Hepatocyte (in vitro differentiated cells): ENCODE measurements at regions not wholly inside any gene's neighbourhood (a gene's known extent, or its start where the extent isn't known, plus 50 kb on each side); places are given as distances from the start of the nearest gene placed in this dataset.
A peak's percentile ranks its signal among the peaks of the same experiment; 100 is the strongest.

Source experiments
- DNase-seq: peaks from one replicate; pipeline ENCODE4 v3.0.0-alpha.2; 2016; ENCODE audit warnings: low spot score
- H2AFZ ChIP-seq: fragments of 200-600 bp; sonication (generic); 2 replicates; pipeline ENCODE4 v1.6.0; 2016; ENCODE audit warnings: antibody characterized with exemption, mild to moderate bottlenecking
- H3K27ac ChIP-seq: fragments of 200-600 bp; sonication (generic); 2 replicates; pipeline ENCODE4 v1.5.1; 2016; ENCODE audit warnings: mild to moderate bottlenecking
- H3K27me3 ChIP-seq: fragments of 200-600 bp; sonication (generic); 2 replicates; pipeline ENCODE4 v1.6.1; 2016
- H3K36me3 ChIP-seq: fragments of 200-600 bp; sonication (generic); replicated peaks from 2 replicates; pipeline ENCODE4 v1.5.1; 2016; ENCODE audit warnings: low read depth; ENCODE audit not compliant: insufficient read depth
- H3K4me1 ChIP-seq: fragments of 200-600 bp; sonication (generic); 2 replicates; pipeline ENCODE4 v1.5.1; 2016; ENCODE audit warnings: mild to moderate bottlenecking, moderate library complexity; ENCODE audit not compliant: insufficient read depth
- H3K4me2 ChIP-seq: fragments of 200-600 bp; sonication (generic); 2 replicates; pipeline ENCODE4 v1.6.0; 2016
- H3K4me3 ChIP-seq: fragments of 200-600 bp; sonication (generic); 2 replicates; pipeline ENCODE4 v1.5.1; 2016; ENCODE audit warnings: mild to moderate bottlenecking
- H3K79me2 ChIP-seq: fragments of 200-600 bp; sonication (generic); 2 replicates; pipeline ENCODE4 v1.6.0; 2017; ENCODE audit warnings: mild to moderate bottlenecking
- H3K9me2 ChIP-seq: fragments of 200-600 bp; sonication (generic); replicated peaks from 2 replicates; pipeline ENCODE4 v1.6.0; 2017; ENCODE audit warnings: mild to moderate bottlenecking; ENCODE audit not compliant: insufficient read depth
- H3K9me3 ChIP-seq: fragments of 200-600 bp; sonication (generic); 2 replicates; pipeline ENCODE4 v1.5.1; 2016; ENCODE audit warnings: low read depth, mild to moderate bottlenecking
- H4K20me1 ChIP-seq: fragments of 200-600 bp; sonication (generic); 2 replicates; pipeline ENCODE4 v1.6.0; 2016; ENCODE audit warnings: mild to moderate bottlenecking; ENCODE audit not compliant: insufficient read depth, poor library complexity, severe bottlenecking
- CTCF ChIP-seq: fragments of 200-600 bp; sonication (generic); IDR thresholded peaks from 2 replicates; pipeline ENCODE4 v1.5.1; 2016; ENCODE audit warnings: antibody characterized with exemption, mild to moderate bottlenecking; ENCODE audit not compliant: poor library complexity
- EZH2 ChIP-seq: fragments of 200-600 bp; sonication (generic); IDR thresholded peaks from 2 replicates; pipeline ENCODE4 v1.6.1; 2016; ENCODE audit warnings: antibody characterized with exemption, mild to moderate bottlenecking, borderline replicate concordance
- EZH2phosphoT487 ChIP-seq: fragments of 200-600 bp; sonication (generic); IDR thresholded peaks from one replicate; pipeline ENCODE4 v1.6.1; 2018; ENCODE audit warnings: antibody characterized with exemption, mild to moderate bottlenecking, low read depth, moderate library complexity; ENCODE audit not compliant: unreplicated experiment, severe bottlenecking
- WGBS: methylation state at CpG from one replicate; pipeline ENCODE4 v1.1.6; 2016; ENCODE audit warnings: low lambda C conversion rate; ENCODE audit errors: missing lambda C conversion rate; 5-methylcytosine and 5-hydroxymethylcytosine counted together

- Histone ChIP-seq H3K9me2 (no peaks in the 10 kb centered on the region), H3K27ac (no peak overlapping the region), H3K9me3 (no peaks in the 10 kb centered on the region), H3K4me2 (no peak overlapping the region), H4K20me1 (no peaks in the 10 kb centered on the region), H3K27me3 (no peaks in the 10 kb centered on the region), H3K79me2 (no peaks in the 10 kb centered on the region), H2AFZ (no peak overlapping the region), H3K4me3 (no peak overlapping the region), H3K36me3 (no peaks in the 10 kb centered on the region), H3K4me1 (no peaks in the 10 kb centered on the region)
- no peak for DNase-seq
- TF ChIP-seq CTCF: peak; percentile 45
- no peak for TF ChIP-seq EZH2
- no peak for TF ChIP-seq EZH2phosphoT487
- 100% methylated on average over 1 of the region's 1 CpG for WGBS
Observed at GRCh38 chr9:85142968-85143367, 473.4 kb downstream of the NTRK2 start.

GRCh38 chr9:85142496-85142911, 473.0 kb downstream of the NTRK2 start:
- no peak for TF ChIP-seq EZH2phosphoT487
- TF ChIP-seq CTCF: no peak
- no peak for TF ChIP-seq EZH2
- H3K4me3 ChIP-seq: no peak overlapping the region
- no peak overlapping the region for H3K4me2 ChIP-seq
- H3K9me2 ChIP-seq: no peaks in the 10 kb centered on the region
- no peaks in the 10 kb centered on the region for H3K27me3 ChIP-seq
- H4K20me1 ChIP-seq: no peaks in the 10 kb centered on the region
- 78% methylated on average over 4 of the region's 4 CpGs for WGBS
- no peaks in the 10 kb centered on the region for H3K9me3 ChIP-seq
- no peaks in the 10 kb centered on the region for H3K79me2 ChIP-seq
- no peak overlapping the region for H2AFZ ChIP-seq
- H3K27ac ChIP-seq: no peak overlapping the region
- H3K36me3 ChIP-seq: no peaks in the 10 kb centered on the region
- DNase-seq: peak; percentile 26
- no peaks in the 10 kb centered on the region for H3K4me1 ChIP-seq

- no peaks in the 10 kb centered on the region for H3K4me1 ChIP-seq
- no peak overlapping the region for H3K4me3 ChIP-seq
- no peak for DNase-seq
- H3K36me3 ChIP-seq: no peaks in the 10 kb centered on the region
- H3K79me2 ChIP-seq: no peaks in the 10 kb centered on the region
- no peaks in the 10 kb centered on the region for H3K9me2 ChIP-seq
- TF ChIP-seq CTCF (no peak), EZH2 (no peak), EZH2phosphoT487 (no peak)
- WGBS: 46% methylated on average over 5 of the region's 5 CpGs
- no peaks in the 10 kb centered on the region for H3K9me3 ChIP-seq
- H3K27ac ChIP-seq: no peak overlapping the region
- no peak overlapping the region for H2AFZ ChIP-seq
- no peaks in the 10 kb centered on the region for H3K27me3 ChIP-seq
- H4K20me1 ChIP-seq: no peaks in the 10 kb centered on the region
- H3K4me2 ChIP-seq: no peak overlapping the region
Observed at GRCh38 chr9:85137696-85138095, 468.2 kb downstream of the NTRK2 start.

- WGBS: 96% methylated on average over 7 of the region's 7 CpGs
- Histone ChIP-seq H4K20me1 (no peaks in the 10 kb centered on the region), H2AFZ (no peak overlapping the region), H3K27ac (no peak overlapping the region), H3K9me2 (no peaks in the 10 kb centered on the region), H3K4me2 (no peak overlapping the region), H3K9me3 (no peaks in the 10 kb centered on the region), H3K4me3 (no peak overlapping the region), H3K79me2 (no peaks in the 10 kb centered on the region), H3K27me3 (no peaks in the 10 kb centered on the region), H3K4me1 (no peaks in the 10 kb centered on the region), H3K36me3 (no peaks in the 10 kb centered on the region)
- TF ChIP-seq CTCF (no peak), EZH2 (no peak), EZH2phosphoT487 (no peak)
- DNase-seq: no peak
Observed at GRCh38 chr9:85136987-85137386, 467.5 kb downstream of the NTRK2 start.
